Peyer's patch (tissue), 4 donors: ENCODE measurements at regions not wholly inside any gene's neighbourhood (a gene's known extent, or its start where the extent isn't known, plus 50 kb on each side); places are given as distances from the start of the nearest gene placed in this dataset.

Experiments
- CTCF ChIP-seq, 6 experiments: fragments of 450-650 bp in 4 of 6; fragments of 200-600 bp in 2 of 6; sonication (generic) in 1 of 6; IDR thresholded peaks; one replicate each; pipeline ENCODE4 v1.5.1; 2017 to 2019; ENCODE audit warnings: antibody characterized with exemption in 6 of 6, mild to moderate bottlenecking in 3 of 6, moderate library complexity in 1 of 6
- POLR2A ChIP-seq, 2 donors: fragments of 450-650 bp; IDR thresholded peaks; one replicate each; pipeline ENCODE4 v1.5.1; 2017; ENCODE audit warnings: antibody characterized with exemption in 2 of 2, mild to moderate bottlenecking in 2 of 2, moderate library complexity in 2 of 2

GRCh38 chr3:64799606-64800005 lies 111.8 kb upstream of the ADAMTS9 start:
- TF ChIP-seq CTCF (IDR thresholded peaks at IDR 0.05), result no peak
- no peak for TF ChIP-seq POLR2A (IDR thresholded peaks at IDR 0.05)
